ENCODE measurements at regions not wholly inside any gene's neighbourhood (a gene's known extent, or its start where the extent isn't known, plus 50 kb on each side); places are given as distances from the start of the nearest gene placed in this dataset.

GRCh38 chr9:109963079-109963478 is 183.1 kb downstream of the PALM2AKAP2 start:
- Histone ChIP-seq H4K8ac (ENCODE audit: low read depth in 2 of 2, low read length in 2 of 2) (no peak overlapping the region), H3K27ac (ENCODE audit: insufficient read depth, low read length) (no peak overlapping the region), H3K14ac (replicated peaks; ENCODE audit: low read depth, low read length) (no peak overlapping the region), H3K4me2 (ENCODE audit: low read depth, low read length) (no peak overlapping the region), H2BK15ac (ENCODE audit: low read depth, low read length) (no peak overlapping the region), H2BK5ac (ENCODE audit: low read depth, low read length, poor library complexity, severe bottlenecking) (no peak overlapping the region), H3K27me3 (ENCODE audit: control insufficient read depth, insufficient read depth, low read length) (no peaks in the 10 kb centered on the region), H3K9ac (ENCODE audit: low read depth, low read length) (no peak overlapping the region), H3K9me1 (ENCODE audit: insufficient read depth, low read length) (peaks cover 9% of the 10 kb centered on the region), H3K4me3 (ENCODE audit: insufficient read depth, low read depth, low read length) (no peak overlapping the region), H3K4me1 (ENCODE audit: control insufficient read depth, insufficient read depth, low read length) (peaks cover 7% of the 10 kb centered on the region), H3K36me3 (ENCODE audit: control insufficient read depth, insufficient read depth, low read length) (no peaks in the 10 kb centered on the region; the same call in 1 of the 2 replicates), H2AK9ac (replicated peaks; ENCODE audit: low read depth, low read length, poor library complexity) (no peak overlapping the region), H3K4ac (ENCODE audit: low read depth, low read length) (no peak overlapping the region), H4K91ac (ENCODE audit: insufficient read depth, low read depth, low read length) (no peak overlapping the region), H3K23ac (ENCODE audit: low read depth, low read length) (no peak overlapping the region), H4K5ac (ENCODE audit: low read depth, low read length) (no peak overlapping the region), H4K20me1 (ENCODE audit: insufficient read depth, low read length) (0 out of 2 replicates have a peak, but pooled peaks cover 4% of the 10 kb centered on the region), H3K56ac (ENCODE audit: extremely low read depth, insufficient read depth, low read length) (no peak overlapping the region), H2AK5ac (ENCODE audit: low read depth, low read length) (no peak overlapping the region), H3K79me1 (ENCODE audit: low read depth in 1 of 2, low read length in 2 of 2) (peaks cover 23 to 36% of the 10 kb centered on the region in 2 experiments), H2AFZ (replicated peaks; ENCODE audit: low read length, poor library complexity) (no peak overlapping the region), H3K9me3 (ENCODE audit: control insufficient read depth, insufficient read depth, low read length) (no peaks in the 10 kb centered on the region), H3K18ac (ENCODE audit: low read depth, low read length) (no peak overlapping the region), H2BK120ac (ENCODE audit: low read depth, low read length) (no peak overlapping the region), H2BK20ac (ENCODE audit: low read depth, low read length) (no peak overlapping the region)
- intact Hi-C loops (cut with micrococcal nuclease) (no loop called here), in situ Hi-C loops (cut with MboI; ENCODE audit: low sequenced_read_pairs) (no loop called here), dilution Hi-C loops (cut with HindIII; ENCODE audit: low sequenced_read_pairs, unreplicated experiment) (no loop called here)
- ChIA-PET CTCF (no interaction called here), POLR2A (ENCODE audit: unreplicated experiment) (no interaction called here)
- DNase-seq (no peak), ATAC-seq (ENCODE audit: low read depth) (no peak)
- no peak for TF ChIP-seq FOS (IDR thresholded peaks at IDR 0.05; ENCODE audit: low read depth, low read length)
- WGBS, 2 experiments (ENCODE audit: extremely low coverage in 2 of 2, insufficient read length in 1 of 2), result 67% methylated on average over 2 of the region's 2 CpGs; no CpG with 5 or more reads in 1 of the 2 experiments
- no TSS peak for BruUV-seq (replicated peaks)

All from IMR-90 (cell line).